OCI-LY7 (cell line): ENCODE measurements at regions not wholly inside any gene's neighbourhood (a gene's known extent, or its start where the extent isn't known, plus 50 kb on each side); places are given as distances from the start of the nearest gene placed in this dataset.

Experiments
- CTCF ChIP-seq: fragments of 200-600 bp; sonication (generic); conservative IDR thresholded peaks from 2 replicates; pipeline ENCODE4 v1.5.1; 2014; ENCODE audit warnings: mild to moderate bottlenecking, antibody characterized with exemption, low read length, moderate library complexity, mixed read lengths
- EZH2phosphoT487 ChIP-seq: fragments of 200-600 bp; sonication (generic); IDR thresholded peaks from 2 replicates; pipeline ENCODE4 v1.6.1; 2018; ENCODE audit warnings: low read depth, borderline replicate concordance, mild to moderate bottlenecking, mixed run types, antibody characterized with exemption, low read length, moderate library complexity, mixed read lengths

GRCh38 chr12:79508622-79509021 is 182.1 kb downstream of the PAWR start:
- no peak for TF ChIP-seq CTCF
- TF ChIP-seq EZH2phosphoT487: no peak
